K562 (cell line): ENCODE measurements at regions not wholly inside any gene's neighbourhood (a gene's known extent, or its start where the extent isn't known, plus 50 kb on each side); places are given as distances from the start of the nearest gene placed in this dataset.

Source experiments
- ATAC-seq: fragments of 200-7000 bp; cut with Tn5 transposase; 3 replicates; pipeline ENCODE4 v1.9.1; 2020; ENCODE audit warnings: moderate library complexity
- BruUV-seq: library from RNA; stranded (reverse); fragments of 400-500 nt; replicated peaks from 2 replicates; lab custom pipeline; 2021; lab: Mats Ljungman, UMichigan
- CTCF ChIA-PET: fragments of 300-600 bp; formaldehyde crosslinking; extraction: SDS; loops from one replicate; lab custom pipeline; 2021; ENCODE audit warnings: low intra/inter-chr PET ratio; lab: Yijun Ruan, JAX
- POLR2A ChIA-PET: fragments of 300-600, 350-650 bp; sonication (Branson Sonifier 250); formaldehyde crosslinking; extraction: SDS; loops from one replicate; lab custom pipeline; 2021; ENCODE audit warnings: antibody characterized with exemption, inconsistent platforms; lab: Yijun Ruan, JAX
- DNase-seq, 4 experiments: peaks; one replicate each; pipeline versions ENCODE4 v3.0.0 to v3.0.0-alpha.2; 2011 to 2018; ENCODE audit warnings: low spot score in 3 of 4, mixed read lengths in 3 of 4; ENCODE audit errors: extremely low read depth in 1 of 4
- FAIRE-seq: peaks from 2 replicates; lab custom pipeline; 2011; peaks lifted over from hg19 to GRCh38; lab: Jason Lieb, UNC
- H2AFZ ChIP-seq: 2 replicates; pipeline ENCODE4 v1.6.0; 2011; ENCODE audit warnings: low read depth, low read length, control low read depth, inconsistent platforms
- H3K27ac ChIP-seq: fragments of 200-600 bp; 3 replicates; pipeline ENCODE4 v1.8.0; 2011; ENCODE audit warnings: low read depth, mild to moderate bottlenecking, control low read depth, inconsistent platforms, low read length, moderate library complexity, mixed read lengths; ENCODE audit errors: extremely low read depth
- H3K27me3 ChIP-seq, 2 experiments: fragments of 300-600 bp in 1 of 2; 2 replicates in 1 of 2; 3 replicates in 1 of 2; pipeline versions ENCODE4 v1.6.0 to v1.8.0; 2011; ENCODE audit warnings: inconsistent platforms in 2 of 2, low read length in 2 of 2, mild to moderate bottlenecking in 1 of 2, mixed read lengths in 1 of 2, moderate library complexity in 1 of 2; ENCODE audit not compliant: control insufficient read depth in 2 of 2, insufficient read depth in 2 of 2
- H3K36me3 ChIP-seq: fragments of 300-600 bp; 3 replicates; pipeline ENCODE4 v1.8.0; 2011; ENCODE audit warnings: mild to moderate bottlenecking, low read length, inconsistent platforms; ENCODE audit not compliant: control insufficient read depth, insufficient read depth
- H3K4me1 ChIP-seq, 2 experiments: fragments of 200-600 bp in 1 of 2; replicated peaks in 1 of 2; 2 replicates in 1 of 2; 3 replicates in 1 of 2; pipeline versions ENCODE4 v1.5.1 to v1.8.0; 2011; ENCODE audit warnings: inconsistent platforms in 2 of 2, low read length in 2 of 2, mild to moderate bottlenecking in 1 of 2, mixed read lengths in 1 of 2, moderate library complexity in 1 of 2; ENCODE audit not compliant: control insufficient read depth in 2 of 2, insufficient read depth in 2 of 2
- H3K4me2 ChIP-seq: 2 replicates; pipeline ENCODE4 v1.6.1; 2011; ENCODE audit warnings: low read length, control low read depth, inconsistent platforms, mixed read lengths; ENCODE audit not compliant: insufficient read depth
- H3K4me3 ChIP-seq: fragments of 200-600 bp; sonication (generic), shearing (Covaris generic); 2 replicates; pipeline ENCODE4 v1.5.1; 2016; ENCODE audit warnings: control low read depth, inconsistent platforms
- H3K79me2 ChIP-seq: fragments of 200-600 bp; 3 replicates; pipeline ENCODE4 v1.8.0; 2011; ENCODE audit warnings: low read length, inconsistent platforms; ENCODE audit not compliant: control insufficient read depth, insufficient read depth
- H3K9ac ChIP-seq, 2 experiments: 2 replicates each; pipeline versions ENCODE4 v1.6.0 to v1.6.1; 2011; ENCODE audit warnings: low read depth in 2 of 2, low read length in 2 of 2, control low read depth in 1 of 2, inconsistent platforms in 1 of 2, mild to moderate bottlenecking in 1 of 2, mixed read lengths in 1 of 2; ENCODE audit not compliant: insufficient read depth in 1 of 2
- H3K9me1 ChIP-seq: one replicate; pipeline ENCODE4 v1.6.0; 2011; ENCODE audit warnings: inconsistent platforms, mild to moderate bottlenecking, low read length, moderate library complexity; ENCODE audit not compliant: control insufficient read depth, insufficient read depth
- H3K9me3 ChIP-seq: replicated peaks from 2 replicates; pipeline ENCODE4 v1.5.1; 2011; ENCODE audit warnings: low read depth, low read length, inconsistent platforms; ENCODE audit not compliant: control insufficient read depth, insufficient read depth
- H4K20me1 ChIP-seq: replicated peaks from 2 replicates; pipeline ENCODE4 v1.6.1; 2011; ENCODE audit warnings: low read length, inconsistent platforms, mixed read lengths; ENCODE audit not compliant: control insufficient read depth, insufficient read depth
- HCFC1 ChIP-seq: IDR thresholded peaks from 2 replicates; pipeline ENCODE4 v1.6.1; 2012; ENCODE audit warnings: low read depth, low read length, improper control_type of control experiment
- NFE2 ChIP-seq: IDR thresholded peaks from 2 replicates; pipeline ENCODE4 v1.6.1; 2014; ENCODE audit warnings: antibody characterized with exemption, low read depth
- ZNF830 ChIP-seq: fragments of 250-450 bp; sonication (Bioruptor Pico); IDR thresholded peaks from 2 replicates; pipeline ENCODE4 v1.5.0; 2021; ENCODE audit warnings: mild to moderate bottlenecking
- WGBS: fragments of 100-300 bp; shearing (Covaris generic); methylation state at CpG from one replicate; pipeline ENCODE4 v1.1.6; 2016; ENCODE audit warnings: low coverage, mixed read lengths; ENCODE audit not compliant: insufficient coverage; ENCODE audit errors: missing lambda C conversion rate; 5-methylcytosine and 5-hydroxymethylcytosine counted together
- in situ Hi-C: fragments of 300-500 bp; cut with MboI; formaldehyde crosslinking; loops from 4 replicates; pipeline ENCODE4 v1.15.0; 2018; ENCODE audit warnings: inconsistent platforms, mixed read lengths
- intact Hi-C: fragments of 100-400 bp; cut with micrococcal nuclease; formaldehyde crosslinking; loops from 2 replicates; pipeline ENCODE4 v1.14.2; 2022

- peaks cover 16 to 20% of the 10 kb centered on the region in 2 experiments for H3K27me3 ChIP-seq
- H3K79me2 ChIP-seq = no peaks in the 10 kb centered on the region
- 10% methylated on average over 2 of the region's 2 CpGs for WGBS
- CTCF ChIA-PET = interaction anchor here (0.7 kb wide), 1 partner anchor 35 kb away, joined by 3 read pairs; no protein-coding TSS in a partner anchor
- POLR2A ChIA-PET = interaction anchor here (1.1 kb wide), 1 partner anchor 161 kb away, joined by 5 read pairs; no protein-coding TSS in a partner anchor
- intact Hi-C loops (loop anchor here (5.0 kb wide), 2 partner anchors 282 to 297 kb away; no protein-coding TSS in a partner anchor), in situ Hi-C loops (loop anchor here (5.0 kb wide), 1 partner anchor 167 kb away; no protein-coding TSS in a partner anchor)
- H3K4me3 ChIP-seq = no peak overlapping the region
- no peaks in the 10 kb centered on the region for H3K9me1 ChIP-seq
- no peak overlapping the region for H3K27ac ChIP-seq
- DNase-seq (no peak), FAIRE-seq (no peak), ATAC-seq (no peak)
- H3K9me3 ChIP-seq = no peaks in the 10 kb centered on the region
- no peak overlapping the region for H2AFZ ChIP-seq
- no TSS peak for BruUV-seq
- peaks cover 0 to 3% of the 10 kb centered on the region in 2 experiments; a peak in 2 of 5 replicates for H3K4me1 ChIP-seq
- H4K20me1 ChIP-seq = no peaks in the 10 kb centered on the region; the same call in 1 of the 2 replicates
- H3K4me2 ChIP-seq = no peak overlapping the region
- 0 out of 2 replicates have a peak, but pooled peaks have one; percentile 27 for TF ChIP-seq NFE2
- TF ChIP-seq HCFC1 = no peak
- TF ChIP-seq ZNF830 = no peak
- H3K36me3 ChIP-seq = no peaks in the 10 kb centered on the region
- H3K9ac ChIP-seq = no peak overlapping the region
Measured at GRCh38 chr6:30399390-30400058, 54.6 kb downstream of the RPP21 start.

GRCh38 chr6:30405934-30406333 lies 61.0 kb downstream of the RPP21 start:
- 12% methylated on average over 2 of the region's 2 CpGs for WGBS
- ATAC-seq = no peak
- FAIRE-seq = no peak
- H3K4me1 ChIP-seq = no peaks in the 10 kb centered on the region
- no peaks in the 10 kb centered on the region; the same call in 1 of the 2 replicates for H3K9me3 ChIP-seq
- no peaks in the 10 kb centered on the region for H3K9me1 ChIP-seq
- H2AFZ ChIP-seq = no peak overlapping the region
- no peak overlapping the region for H3K9ac ChIP-seq
- in situ Hi-C loops (no loop called here), intact Hi-C loops (no loop called here)
- no peak overlapping the region for H3K4me3 ChIP-seq
- H3K36me3 ChIP-seq = no peaks in the 10 kb centered on the region
- H3K27ac ChIP-seq = no peak overlapping the region
- no peak overlapping the region for H3K4me2 ChIP-seq
- no peaks in the 10 kb centered on the region for H3K79me2 ChIP-seq
- H4K20me1 ChIP-seq = no peaks in the 10 kb centered on the region
- BruUV-seq = no TSS peak
- CTCF ChIA-PET = no interaction called here
- DNase-seq = no peak
- POLR2A ChIA-PET = interaction anchor here (1.4 kb wide), 1 partner anchor 9 kb away, joined by 4 read pairs; no protein-coding TSS in a partner anchor
- H3K27me3 ChIP-seq = peaks cover 13 to 21% of the 10 kb centered on the region in 2 experiments; a peak in 4 of 5 replicates
